Calu3 (cell line): ENCODE measurements at regions not wholly inside any gene's neighbourhood (a gene's known extent, or its start where the extent isn't known, plus 50 kb on each side); places are given as distances from the start of the nearest gene placed in this dataset.

Source experiments
- BruUV-seq: library from RNA; stranded (reverse); fragments of 400-500 nt; replicated peaks from 2 replicates; lab custom pipeline; 2021; lab: Mats Ljungman, UMichigan
- CTCF ChIA-PET: fragments of 300-600 bp; sonication (Branson Sonifier 250); formaldehyde crosslinking; loops from one replicate; lab custom pipeline; 2022; ENCODE audit warnings: antibody characterized with exemption; lab: Charles Lee
- DNase-seq: peaks from one replicate; pipeline ENCODE4 v3.0.0; 2022
- H3K27ac Mint-ChIP-seq: one replicate; pipeline ENCODE4 v1.8.0; 2022; ENCODE audit warnings: mixed read lengths; ENCODE audit not compliant: unreplicated experiment
- H3K27me3 Mint-ChIP-seq: one replicate; pipeline ENCODE4 v1.8.0; 2022; ENCODE audit warnings: mixed read lengths; ENCODE audit not compliant: unreplicated experiment
- H3K36me3 Mint-ChIP-seq: one replicate; pipeline ENCODE4 v1.8.0; 2022; ENCODE audit warnings: mild to moderate bottlenecking, moderate library complexity, mixed read lengths; ENCODE audit not compliant: insufficient read depth, unreplicated experiment
- H3K4me1 Mint-ChIP-seq: one replicate; pipeline ENCODE4 v1.8.0; 2022; ENCODE audit warnings: mild to moderate bottlenecking, low read depth, mixed read lengths; ENCODE audit not compliant: unreplicated experiment
- H3K4me3 Mint-ChIP-seq: one replicate; pipeline ENCODE4 v1.8.0; 2022; ENCODE audit warnings: mild to moderate bottlenecking, low read depth, moderate library complexity, mixed read lengths; ENCODE audit not compliant: unreplicated experiment
- H3K9me3 Mint-ChIP-seq: one replicate; pipeline ENCODE4 v1.8.0; 2022; ENCODE audit warnings: low read depth, mixed read lengths; ENCODE audit not compliant: unreplicated experiment
- CTCF ChIP-seq: fragments of 200-600 bp; IDR thresholded peaks from one replicate; pipeline ENCODE4 v1.8.0; 2022; ENCODE audit warnings: antibody characterized with exemption; ENCODE audit not compliant: unreplicated experiment
- intact Hi-C: fragments of 100-400 bp; cut with micrococcal nuclease; formaldehyde crosslinking; loops from one replicate; pipeline ENCODE4 v1.10.0; 2022; ENCODE audit not compliant: unreplicated experiment

- Mint-ChIP-seq H3K4me1 (no peaks in the 10 kb centered on the region), H3K27ac (no peak overlapping the region), H3K9me3 (peaks cover 5% of the 10 kb centered on the region), H3K27me3 (no peaks in the 10 kb centered on the region), H3K36me3 (no peaks in the 10 kb centered on the region), H3K4me3 (no peak overlapping the region)
- no TSS peak for BruUV-seq
- TF ChIP-seq CTCF, result no peak
- no peak for DNase-seq
- intact Hi-C loops, result no loop called here
- CTCF ChIA-PET, result no interaction called here
Measured at GRCh38 chr4:130524057-130524456, 1428.1 kb downstream of the C4orf33 start.

GRCh38 chr4:130530505-130530904 lies 1434.6 kb downstream of the C4orf33 start:
- Mint-ChIP-seq H3K4me3 (no peak overlapping the region), H3K27me3 (no peaks in the 10 kb centered on the region), H3K27ac (no peak overlapping the region), H3K36me3 (no peaks in the 10 kb centered on the region), H3K9me3 (no peaks in the 10 kb centered on the region), H3K4me1 (no peaks in the 10 kb centered on the region)
- CTCF ChIA-PET, result no interaction called here
- BruUV-seq, result no TSS peak
- TF ChIP-seq CTCF, result no peak
- intact Hi-C loops, result no loop called here
- no peak for DNase-seq

- TF ChIP-seq CTCF, result no peak
Measured at GRCh38 chr4:130534651-130535050, 1438.7 kb downstream of the C4orf33 start.

GRCh38 chr4:130542953-130543352 lies 1447.0 kb downstream of the C4orf33 start:
- H3K4me3 Mint-ChIP-seq, result peak overlapping the region; percentile 37
- H3K9me3 Mint-ChIP-seq, result no peaks in the 10 kb centered on the region
- H3K27ac Mint-ChIP-seq, result no peak overlapping the region
- no TSS peak for BruUV-seq
- H3K4me1 Mint-ChIP-seq, result peaks cover 5% of the 10 kb centered on the region
- TF ChIP-seq CTCF, result no peak
- no peaks in the 10 kb centered on the region for H3K27me3 Mint-ChIP-seq
- intact Hi-C loops, result no loop called here
- H3K36me3 Mint-ChIP-seq, result no peaks in the 10 kb centered on the region
- CTCF ChIA-PET, result no interaction called here
- DNase-seq, result no peak

More at GRCh38 chr4:130534651-130535050, 1438.7 kb downstream of the C4orf33 start:
- H3K4me3 Mint-ChIP-seq, result no peak overlapping the region
- H3K27ac Mint-ChIP-seq, result no peak overlapping the region
- no peaks in the 10 kb centered on the region for H3K36me3 Mint-ChIP-seq
- no peaks in the 10 kb centered on the region for H3K4me1 Mint-ChIP-seq
- no peaks in the 10 kb centered on the region for H3K27me3 Mint-ChIP-seq
- no peak for DNase-seq
- intact Hi-C loops, result no loop called here
- CTCF ChIA-PET, result no interaction called here
- H3K9me3 Mint-ChIP-seq, result no peaks in the 10 kb centered on the region
- BruUV-seq, result no TSS peak
